SK-N-SH treated with all-trans-retinoic acid at 6 μM for 48 hours (cell line): ENCODE measurements at regions not wholly inside any gene's neighbourhood (a gene's known extent, or its start where the extent isn't known, plus 50 kb on each side); places are given as distances from the start of the nearest gene placed in this dataset.

Source experiments
- ATAC-seq: fragments of 200-7000 bp; cut with Tn5 transposase; 3 replicates; pipeline ENCODE4 v1.9.1; 2020; ENCODE audit warnings: mild to moderate bottlenecking, moderate library complexity
- ARNTL ChIP-seq: fragments of 450-650 bp; formaldehyde crosslinking; IDR thresholded peaks from 2 replicates; pipeline ENCODE4 v1.5.0; 2020; ENCODE audit warnings: low read depth, mild to moderate bottlenecking, moderate library complexity, borderline replicate concordance
- BACH2 ChIP-seq: fragments of 250-450 bp; sonication (Bioruptor Pico); IDR thresholded peaks from 2 replicates; pipeline ENCODE4 v1.9.0; 2021; ENCODE audit warnings: mild to moderate bottlenecking, borderline replicate concordance
- CSDC2 ChIP-seq: fragments of 250-450 bp; sonication (Bioruptor Pico); IDR thresholded peaks from 2 replicates; pipeline ENCODE4 v1.5.0; 2020; ENCODE audit warnings: mild to moderate bottlenecking, moderate library complexity
- ESRRG ChIP-seq: fragments of 250-450 bp; sonication (Bioruptor Pico); IDR thresholded peaks from 2 replicates; pipeline ENCODE4 v1.6.1; 2021; ENCODE audit warnings: mild to moderate bottlenecking
- GLIS3 ChIP-seq: fragments of 250-450 bp; sonication (Bioruptor Pico); IDR thresholded peaks from 2 replicates; pipeline ENCODE4 v1.5.0; 2020; ENCODE audit warnings: mild to moderate bottlenecking, moderate library complexity
- ISL1 ChIP-seq: fragments of 250-450 bp; sonication (Bioruptor Pico); IDR thresholded peaks from 2 replicates; pipeline ENCODE4 v2.1.2; 2022; ENCODE audit warnings: mild to moderate bottlenecking, moderate library complexity
- OSR1 ChIP-seq: fragments of 250-450 bp; sonication (Bioruptor Pico); IDR thresholded peaks from 2 replicates; pipeline ENCODE4 v1.8.0; 2022; ENCODE audit warnings: moderate library complexity, mild to moderate bottlenecking, inconsistent platforms
- PPARA ChIP-seq: fragments of 250-450 bp; sonication (Bioruptor Pico); IDR thresholded peaks from 2 replicates; pipeline ENCODE4 v1.5.0; 2020; ENCODE audit warnings: mild to moderate bottlenecking, borderline replicate concordance
- RARB ChIP-seq: fragments of 250-450 bp; sonication (Bioruptor Pico); IDR thresholded peaks from 2 replicates; pipeline ENCODE4 v1.8.0; 2021; ENCODE audit warnings: mild to moderate bottlenecking, moderate library complexity
- TCF4 ChIP-seq: fragments of 250-450 bp; sonication (Bioruptor Pico); IDR thresholded peaks from 2 replicates; pipeline ENCODE4 v1.8.0; 2021; ENCODE audit warnings: mild to moderate bottlenecking, moderate library complexity, borderline replicate concordance
- TOX ChIP-seq: fragments of 250-450 bp; sonication (Bioruptor Pico); IDR thresholded peaks from 2 replicates; pipeline ENCODE4 v1.8.0; 2021; ENCODE audit warnings: mild to moderate bottlenecking, moderate library complexity, borderline replicate concordance
- ZFP30 ChIP-seq: fragments of 450-650 bp; formaldehyde crosslinking; IDR thresholded peaks from 2 replicates; pipeline ENCODE4 v1.5.0; 2022; ENCODE audit warnings: mild to moderate bottlenecking, moderate library complexity
- ZNF565 ChIP-seq: fragments of 450-650 bp; formaldehyde crosslinking; conservative IDR thresholded peaks from 2 replicates; pipeline ENCODE4 v1.5.0; 2020; ENCODE audit warnings: low read depth, mild to moderate bottlenecking, moderate library complexity
- ZNF70 ChIP-seq: fragments of 450-650 bp; formaldehyde crosslinking; IDR thresholded peaks from 2 replicates; pipeline ENCODE4 v1.5.0; 2020; ENCODE audit warnings: mild to moderate bottlenecking, moderate library complexity
- ZNF8 ChIP-seq: fragments of 450-650 bp; formaldehyde crosslinking; IDR thresholded peaks from 2 replicates; pipeline ENCODE4 v1.5.0; 2020; ENCODE audit warnings: mild to moderate bottlenecking, moderate library complexity
- TF ChIP-seq, protein P1 (sequence below): fragments of 250-450 bp; sonication (Bioruptor Pico); IDR thresholded peaks from 2 replicates; pipeline ENCODE4 v1.5.1; 2021; ENCODE audit warnings: mild to moderate bottlenecking, moderate library complexity
- TF ChIP-seq, protein P2 (sequence below): fragments of 250-450 bp; sonication (Bioruptor Pico); IDR thresholded peaks from 2 replicates; pipeline ENCODE4 v1.5.0; 2020; ENCODE audit warnings: mild to moderate bottlenecking, moderate library complexity
- TF ChIP-seq, protein P3 (sequence below): fragments of 250-450 bp; sonication (Bioruptor Pico); IDR thresholded peaks from 2 replicates; pipeline ENCODE4 v1.5.1; 2020; ENCODE audit warnings: low read depth, mild to moderate bottlenecking, moderate library complexity
- TF ChIP-seq, protein P4 (sequence below): fragments of 250-450 bp; sonication (Bioruptor Pico); IDR thresholded peaks from 2 replicates; pipeline ENCODE4 v1.8.0; 2021; ENCODE audit warnings: low read depth, mild to moderate bottlenecking, moderate library complexity, borderline replicate concordance
- TF ChIP-seq, protein P5 (sequence below): fragments of 250-450 bp; sonication (Bioruptor Pico); IDR thresholded peaks from 2 replicates; pipeline ENCODE4 v1.8.0; 2020; ENCODE audit warnings: mild to moderate bottlenecking, moderate library complexity, borderline replicate concordance

DNA sequence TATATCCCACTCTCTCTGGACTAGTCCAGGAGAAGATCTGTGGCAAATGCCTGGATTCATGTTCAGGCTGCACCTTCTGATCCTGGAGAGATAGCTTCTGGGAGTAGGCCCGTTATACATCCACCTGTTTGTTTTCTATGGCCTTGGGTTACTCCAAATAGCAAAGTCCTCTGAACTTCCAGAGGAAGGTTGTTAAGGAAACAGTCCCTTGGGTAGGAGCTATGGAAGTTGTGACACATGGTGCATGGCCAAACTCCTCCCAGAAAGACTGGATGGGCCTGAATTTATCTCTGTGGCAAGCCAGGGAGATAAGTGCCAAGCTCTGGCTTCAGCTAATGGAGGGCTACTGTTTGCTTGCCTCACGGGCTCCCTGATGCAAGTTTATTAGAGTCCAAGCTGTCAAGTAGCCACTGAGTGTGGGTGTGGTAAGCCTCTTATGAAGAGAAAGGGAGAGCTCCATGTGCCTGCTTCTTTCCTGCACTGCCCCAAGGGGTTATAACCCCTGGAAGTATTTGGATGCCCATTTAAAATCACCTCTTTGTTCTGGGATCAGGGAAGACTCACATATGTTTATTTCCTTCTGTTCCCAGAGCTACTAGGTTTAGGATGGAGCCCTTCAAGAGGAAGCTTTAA lies 328.7 kb upstream of the ATP11B start (continued):
- TF ChIP-seq PPARA (CRISPR knock-in tag), result no peak
- no peak for TF ChIP-seq ISL1 (CRISPR knock-in tag)
- TF ChIP-seq, protein P1, sequence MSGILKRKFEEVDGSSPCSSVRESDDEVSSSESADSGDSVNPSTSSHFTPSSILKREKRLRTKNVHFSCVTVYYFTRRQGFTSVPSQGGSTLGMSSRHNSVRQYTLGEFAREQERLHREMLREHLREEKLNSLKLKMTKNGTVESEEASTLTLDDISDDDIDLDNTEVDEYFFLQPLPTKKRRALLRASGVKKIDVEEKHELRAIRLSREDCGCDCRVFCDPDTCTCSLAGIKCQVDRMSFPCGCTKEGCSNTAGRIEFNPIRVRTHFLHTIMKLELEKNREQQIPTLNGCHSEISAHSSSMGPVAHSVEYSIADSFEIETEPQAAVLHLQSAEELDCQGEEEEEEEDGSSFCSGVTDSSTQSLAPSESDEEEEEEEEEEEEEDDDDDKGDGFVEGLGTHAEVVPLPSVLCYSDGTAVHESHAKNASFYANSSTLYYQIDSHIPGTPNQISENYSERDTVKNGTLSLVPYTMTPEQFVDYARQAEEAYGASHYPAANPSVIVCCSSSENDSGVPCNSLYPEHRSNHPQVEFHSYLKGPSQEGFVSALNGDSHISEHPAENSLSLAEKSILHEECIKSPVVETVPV (CRISPR knock-in tag), result no peak
- no peak for TF ChIP-seq ZNF8

DNA sequence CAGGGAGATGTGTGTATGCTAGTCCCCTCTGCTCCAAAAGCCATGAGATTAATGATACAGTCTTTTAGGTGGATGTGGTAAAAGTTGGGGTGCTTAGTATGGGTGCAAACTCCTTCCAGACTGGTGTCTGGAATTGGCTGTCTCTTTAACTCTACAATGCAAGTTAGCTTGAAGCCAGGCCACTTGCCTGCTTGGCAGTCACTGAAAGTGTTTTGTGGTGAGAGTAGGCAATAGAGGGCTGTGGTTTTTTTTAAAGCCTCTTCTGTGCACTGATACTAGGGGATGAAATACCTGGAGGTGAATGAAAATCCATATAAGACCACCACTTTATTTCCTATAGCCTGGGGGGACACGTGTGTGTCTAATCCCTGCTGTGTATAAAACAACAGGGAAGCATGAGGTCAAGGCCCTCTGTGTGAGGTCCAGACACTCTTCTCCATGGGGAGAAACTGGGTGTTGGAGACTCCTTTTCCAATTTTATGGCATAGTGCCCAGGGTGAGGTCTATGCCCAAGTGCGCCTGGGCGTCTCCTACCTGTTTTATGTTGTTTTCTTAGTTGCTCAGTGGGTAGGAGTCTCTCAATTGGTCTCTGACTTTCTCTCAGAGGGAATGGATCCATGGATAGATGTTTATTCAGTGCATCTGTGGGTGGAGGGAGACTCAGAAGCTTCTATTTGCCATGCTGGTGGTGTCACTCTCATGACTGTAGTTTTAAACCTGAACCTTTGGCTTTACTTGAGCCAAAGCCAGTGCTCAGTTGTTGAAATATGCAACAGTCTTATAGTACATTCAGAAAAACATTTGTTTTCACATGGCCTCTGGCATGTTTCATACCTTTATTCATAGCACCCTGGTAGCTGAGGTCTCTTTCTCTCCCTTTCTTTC lies 327.8 kb upstream of the ATP11B start:
- TF ChIP-seq, protein P2, sequence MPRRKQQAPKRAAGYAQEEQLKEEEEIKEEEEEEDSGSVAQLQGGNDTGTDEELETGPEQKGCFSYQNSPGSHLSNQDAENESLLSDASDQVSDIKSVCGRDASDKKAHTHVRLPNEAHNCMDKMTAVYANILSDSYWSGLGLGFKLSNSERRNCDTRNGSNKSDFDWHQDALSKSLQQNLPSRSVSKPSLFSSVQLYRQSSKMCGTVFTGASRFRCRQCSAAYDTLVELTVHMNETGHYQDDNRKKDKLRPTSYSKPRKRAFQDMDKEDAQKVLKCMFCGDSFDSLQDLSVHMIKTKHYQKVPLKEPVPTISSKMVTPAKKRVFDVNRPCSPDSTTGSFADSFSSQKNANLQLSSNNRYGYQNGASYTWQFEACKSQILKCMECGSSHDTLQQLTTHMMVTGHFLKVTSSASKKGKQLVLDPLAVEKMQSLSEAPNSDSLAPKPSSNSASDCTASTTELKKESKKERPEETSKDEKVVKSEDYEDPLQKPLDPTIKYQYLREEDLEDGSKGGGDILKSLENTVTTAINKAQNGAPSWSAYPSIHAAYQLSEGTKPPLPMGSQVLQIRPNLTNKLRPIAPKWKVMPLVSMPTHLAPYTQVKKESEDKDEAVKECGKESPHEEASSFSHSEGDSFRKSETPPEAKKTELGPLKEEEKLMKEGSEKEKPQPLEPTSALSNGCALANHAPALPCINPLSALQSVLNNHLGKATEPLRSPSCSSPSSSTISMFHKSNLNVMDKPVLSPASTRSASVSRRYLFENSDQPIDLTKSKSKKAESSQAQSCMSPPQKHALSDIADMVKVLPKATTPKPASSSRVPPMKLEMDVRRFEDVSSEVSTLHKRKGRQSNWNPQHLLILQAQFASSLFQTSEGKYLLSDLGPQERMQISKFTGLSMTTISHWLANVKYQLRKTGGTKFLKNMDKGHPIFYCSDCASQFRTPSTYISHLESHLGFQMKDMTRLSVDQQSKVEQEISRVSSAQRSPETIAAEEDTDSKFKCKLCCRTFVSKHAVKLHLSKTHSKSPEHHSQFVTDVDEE (CRISPR knock-in tag), result no peak
- TF ChIP-seq ZNF70 (CRISPR knock-in tag) (no peak), ISL1 (CRISPR knock-in tag) (no peak), ZNF565 (CRISPR knock-in tag) (no peak), OSR1 (CRISPR knock-in tag) (no peak), ESRRG (CRISPR knock-in tag) (no peak), GLIS3 (CRISPR knock-in tag) (no peak), TOX (CRISPR knock-in tag) (no peak), ARNTL (CRISPR knock-in tag) (no peak), TCF4 (CRISPR knock-in tag) (no peak), PPARA (CRISPR knock-in tag) (no peak), BACH2 (CRISPR knock-in tag) (no peak), ZFP30 (CRISPR knock-in tag) (no peak), RARB (CRISPR knock-in tag) (no peak), CSDC2 (no peak)
- TF ChIP-seq, protein P3, sequence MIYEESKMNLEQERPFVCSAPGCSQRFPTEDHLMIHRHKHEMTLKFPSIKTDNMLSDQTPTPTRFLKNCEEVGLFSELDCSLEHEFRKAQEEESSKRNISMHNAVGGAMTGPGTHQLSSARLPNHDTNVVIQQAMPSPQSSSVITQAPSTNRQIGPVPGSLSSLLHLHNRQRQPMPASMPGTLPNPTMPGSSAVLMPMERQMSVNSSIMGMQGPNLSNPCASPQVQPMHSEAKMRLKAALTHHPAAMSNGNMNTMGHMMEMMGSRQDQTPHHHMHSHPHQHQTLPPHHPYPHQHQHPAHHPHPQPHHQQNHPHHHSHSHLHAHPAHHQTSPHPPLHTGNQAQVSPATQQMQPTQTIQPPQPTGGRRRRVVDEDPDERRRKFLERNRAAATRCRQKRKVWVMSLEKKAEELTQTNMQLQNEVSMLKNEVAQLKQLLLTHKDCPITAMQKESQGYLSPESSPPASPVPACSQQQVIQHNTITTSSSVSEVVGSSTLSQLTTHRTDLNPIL, result no peak
- TF ChIP-seq, protein P4, sequence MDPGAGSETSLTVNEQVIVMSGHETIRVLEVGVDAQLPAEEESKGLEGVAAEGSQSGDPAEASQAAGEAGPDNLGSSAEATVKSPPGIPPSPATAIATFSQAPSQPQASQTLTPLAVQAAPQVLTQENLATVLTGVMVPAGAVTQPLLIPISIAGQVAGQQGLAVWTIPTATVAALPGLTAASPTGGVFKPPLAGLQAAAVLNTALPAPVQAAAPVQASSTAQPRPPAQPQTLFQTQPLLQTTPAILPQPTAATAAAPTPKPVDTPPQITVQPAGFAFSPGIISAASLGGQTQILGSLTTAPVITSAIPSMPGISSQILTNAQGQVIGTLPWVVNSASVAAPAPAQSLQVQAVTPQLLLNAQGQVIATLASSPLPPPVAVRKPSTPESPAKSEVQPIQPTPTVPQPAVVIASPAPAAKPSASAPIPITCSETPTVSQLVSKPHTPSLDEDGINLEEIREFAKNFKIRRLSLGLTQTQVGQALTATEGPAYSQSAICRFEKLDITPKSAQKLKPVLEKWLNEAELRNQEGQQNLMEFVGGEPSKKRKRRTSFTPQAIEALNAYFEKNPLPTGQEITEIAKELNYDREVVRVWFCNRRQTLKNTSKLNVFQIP (CRISPR knock-in tag), result no peak
- TF ChIP-seq, protein P5, sequence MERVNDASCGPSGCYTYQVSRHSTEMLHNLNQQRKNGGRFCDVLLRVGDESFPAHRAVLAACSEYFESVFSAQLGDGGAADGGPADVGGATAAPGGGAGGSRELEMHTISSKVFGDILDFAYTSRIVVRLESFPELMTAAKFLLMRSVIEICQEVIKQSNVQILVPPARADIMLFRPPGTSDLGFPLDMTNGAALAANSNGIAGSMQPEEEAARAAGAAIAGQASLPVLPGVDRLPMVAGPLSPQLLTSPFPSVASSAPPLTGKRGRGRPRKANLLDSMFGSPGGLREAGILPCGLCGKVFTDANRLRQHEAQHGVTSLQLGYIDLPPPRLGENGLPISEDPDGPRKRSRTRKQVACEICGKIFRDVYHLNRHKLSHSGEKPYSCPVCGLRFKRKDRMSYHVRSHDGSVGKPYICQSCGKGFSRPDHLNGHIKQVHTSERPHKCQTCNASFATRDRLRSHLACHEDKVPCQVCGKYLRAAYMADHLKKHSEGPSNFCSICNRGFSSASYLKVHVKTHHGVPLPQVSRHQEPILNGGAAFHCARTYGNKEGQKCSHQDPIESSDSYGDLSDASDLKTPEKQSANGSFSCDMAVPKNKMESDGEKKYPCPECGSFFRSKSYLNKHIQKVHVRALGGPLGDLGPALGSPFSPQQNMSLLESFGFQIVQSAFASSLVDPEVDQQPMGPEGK (CRISPR knock-in tag), result no peak
- TF ChIP-seq, protein P1 (CRISPR knock-in tag), result no peak
- ATAC-seq, result no peak
